Liver (tissue), 8 donors: ENCODE measurements at regions not wholly inside any gene's neighbourhood (a gene's known extent, or its start where the extent isn't known, plus 50 kb on each side); places are given as distances from the start of the nearest gene placed in this dataset.

Source experiments
- DNase-seq: peaks from one replicate; pipeline ENCODE4 v3.0.0-alpha.2; 2017; ENCODE audit warnings: low spot score
- H3K27ac ChIP-seq, 2 donors: one replicate each; pipeline ENCODE4 v1.7.0; 2013; ENCODE audit warnings: inconsistent platforms in 2 of 2, low read length in 2 of 2, control low read depth in 1 of 2, low read depth in 1 of 2, mild to moderate bottlenecking in 1 of 2
- H3K27me3 ChIP-seq, 4 donors: one replicate each; pipeline versions ENCODE4 v1.6.1 to v1.7.0; 2013; ENCODE audit warnings: low read length in 3 of 4, inconsistent platforms in 1 of 4, mild to moderate bottlenecking in 1 of 4, moderate library complexity in 1 of 4; ENCODE audit not compliant: control insufficient read depth in 4 of 4, insufficient read depth in 4 of 4
- H3K36me3 ChIP-seq, 4 donors: one replicate each; pipeline versions ENCODE4 v1.6.1 to v1.7.0; 2013; ENCODE audit warnings: low read length in 3 of 4, mild to moderate bottlenecking in 3 of 4, low read depth in 1 of 4, moderate library complexity in 1 of 4; ENCODE audit not compliant: control insufficient read depth in 4 of 4, insufficient read depth in 3 of 4
- H3K4me1 ChIP-seq, 4 donors: one replicate each; pipeline versions ENCODE4 v1.6.1 to v1.7.0; 2013; ENCODE audit warnings: low read length in 3 of 4, mild to moderate bottlenecking in 3 of 4, moderate library complexity in 1 of 4; ENCODE audit not compliant: control insufficient read depth in 4 of 4, insufficient read depth in 4 of 4
- H3K4me3 ChIP-seq, 3 donors: one replicate each; pipeline versions ENCODE4 v1.6.1 to v1.7.0; 2013; ENCODE audit warnings: low read length in 3 of 3, control low read depth in 1 of 3, low read depth in 1 of 3, mild to moderate bottlenecking in 1 of 3
- H3K9ac ChIP-seq, 2 donors: one replicate each; pipeline ENCODE4 v1.7.0; 2013; ENCODE audit warnings: low read length in 2 of 2, mild to moderate bottlenecking in 2 of 2, moderate library complexity in 2 of 2, control low read depth in 1 of 2, low read depth in 1 of 2
- H3K9me3 ChIP-seq, 4 donors: one replicate each; pipeline versions ENCODE4 v1.6.1 to v1.7.0; 2013; ENCODE audit warnings: low read length in 3 of 4; ENCODE audit not compliant: control insufficient read depth in 4 of 4
- ATF3 ChIP-seq: IDR thresholded peaks from 2 replicates; pipeline ENCODE4 v1.6.1; 2016; ENCODE audit warnings: antibody characterized with exemption
- CTCF ChIP-seq: fragments of 150-350 bp; IDR thresholded peaks from 2 replicates; pipeline ENCODE4 v1.5.1; 2017; ENCODE audit warnings: improper control_type of control experiment, low read depth, low read length; ENCODE audit not compliant: missing input control
- EGR1 ChIP-seq, 2 donors: IDR thresholded peaks; 2 replicates each; pipeline ENCODE4 v1.6.1; 2016 to 2018; ENCODE audit warnings: antibody characterized with exemption in 2 of 2, low read depth in 2 of 2
- FOXA1 ChIP-seq: IDR thresholded peaks from 2 replicates; pipeline ENCODE4 v1.6.1; 2016; ENCODE audit warnings: antibody characterized with exemption
- FOXA2 ChIP-seq: IDR thresholded peaks from 2 replicates; pipeline ENCODE4 v1.6.1; 2016; ENCODE audit warnings: antibody characterized with exemption
- GABPA ChIP-seq, 2 donors: IDR thresholded peaks in 1 of 2; conservative IDR thresholded peaks in 1 of 2; 2 replicates each; pipeline ENCODE4 v1.6.1; 2016; ENCODE audit warnings: antibody characterized with exemption in 2 of 2, mild to moderate bottlenecking in 1 of 2, moderate library complexity in 1 of 2
- HNF4A ChIP-seq, 2 donors: conservative IDR thresholded peaks; 2 replicates each; pipeline ENCODE4 v1.6.1; 2016; ENCODE audit warnings: antibody characterized with exemption in 2 of 2, mild to moderate bottlenecking in 2 of 2
- HNF4G ChIP-seq: IDR thresholded peaks from 2 replicates; pipeline ENCODE4 v1.6.1; 2016; ENCODE audit warnings: antibody characterized with exemption
- MAX ChIP-seq: IDR thresholded peaks from 2 replicates; pipeline ENCODE4 v1.6.1; 2016; ENCODE audit warnings: antibody characterized with exemption
- NR2F2 ChIP-seq: IDR thresholded peaks from 2 replicates; pipeline ENCODE4 v1.6.1; 2016; ENCODE audit warnings: antibody characterized with exemption
- RAD21 ChIP-seq, 2 donors: IDR thresholded peaks; 2 replicates each; pipeline ENCODE4 v1.6.1; 2016; ENCODE audit warnings: antibody characterized with exemption in 2 of 2, mild to moderate bottlenecking in 2 of 2
- RXRA ChIP-seq, 2 donors: IDR thresholded peaks; 2 replicates each; pipeline ENCODE4 v1.6.1; 2017 to 2018; ENCODE audit warnings: antibody characterized with exemption in 2 of 2, mild to moderate bottlenecking in 1 of 2
- SP1 ChIP-seq: IDR thresholded peaks from 2 replicates; pipeline ENCODE4 v1.6.1; 2018; ENCODE audit warnings: antibody characterized with exemption, mild to moderate bottlenecking
- ZBTB33 ChIP-seq: IDR thresholded peaks from 2 replicates; pipeline ENCODE4 v1.6.1; 2016; ENCODE audit warnings: antibody characterized with exemption
- whole genome bisulfite sequencing: extraction: QIAGEN DNeasy Blood & Tissue Kit; methylation state at CpG from one replicate; pipeline ENCODE4 v1.1.7; 2013; 5-methylcytosine and 5-hydroxymethylcytosine counted together
- donor health status: healthy.
- donor health status: healthy.
- donor health status: healthy.
- donor health status: healthy.
- donor health status: healthy.

- no peak overlapping the region for H3K4me3 ChIP-seq
- H3K9me3 ChIP-seq, result peaks cover 0 to 1% (median 0%) of the 10 kb centered on the region in 4 donors
- H3K27me3 ChIP-seq, result no peaks in the 10 kb centered on the region
- no peak for DNase-seq
- no peak overlapping the region for H3K27ac ChIP-seq
- TF ChIP-seq GABPA (IDR thresholded peaks at IDR 0.05 in 1 of 2, conservative IDR thresholded peaks at IDR 0.05 in 1 of 2) (no peak), NR2F2 (no peak), RXRA (IDR thresholded peaks at IDR 0.05) (peak; percentile 15 to 35), ATF3 (no peak), SP1 (peak; percentile 49), FOXA2 (peak; percentile 78), HNF4G (peak; percentile 64), HNF4A (conservative IDR thresholded peaks at IDR 0.05) (peak; percentile 79 to 83), RAD21 (IDR thresholded peaks at IDR 0.05) (peak; percentile 27 to 37)
- H3K9ac ChIP-seq, result no peak overlapping the region
- H3K36me3 ChIP-seq, result no peaks in the 10 kb centered on the region
- H3K4me1 ChIP-seq, result peaks cover 0 to 15% (median 5%) of the 10 kb centered on the region in 4 donors
- WGBS, result 51% methylated on average over 2 of the region's 2 CpGs
Observed at GRCh38 chr9:18018661-18019060, 439.8 kb downstream of the SH3GL2 start.

GRCh38 chr9:18020121-18020745, 441.4 kb downstream of the SH3GL2 start:
- H3K9me3 ChIP-seq, result peaks cover 0 to 1% (median 0%) of the 10 kb centered on the region in 4 donors
- no peak overlapping the region for H3K9ac ChIP-seq
- WGBS, result 83% methylated on average over 6 of the region's 6 CpGs
- H3K4me3 ChIP-seq, result no peak overlapping the region
- TF ChIP-seq FOXA2 (no peak), RXRA (IDR thresholded peaks at IDR 0.05) (no peak), CTCF (no peak), ATF3 (no peak), NR2F2 (no peak), MAX (no peak), EGR1 (IDR thresholded peaks at IDR 0.05; ENCODE audit: low read depth in 2 of 2) (no peak), SP1 (no peak), ZBTB33 (no peak)
- H3K27me3 ChIP-seq, result no peaks in the 10 kb centered on the region
- H3K36me3 ChIP-seq, result no peaks in the 10 kb centered on the region
- H3K27ac ChIP-seq, result no peak overlapping the region
- H3K4me1 ChIP-seq, result peaks cover 0 to 15% (median 5%) of the 10 kb centered on the region in 4 donors
- no peak for DNase-seq

GRCh38 chr9:18022642-18023041, 443.8 kb downstream of the SH3GL2 start:
- Histone ChIP-seq H3K27me3 (no peaks in the 10 kb centered on the region), H3K27ac (no peak overlapping the region), H3K4me1 (peaks cover 0 to 15% (median 5%) of the 10 kb centered on the region in 4 donors), H3K36me3 (no peaks in the 10 kb centered on the region), H3K4me3 (no peak overlapping the region), H3K9me3 (no peaks in the 10 kb centered on the region), H3K9ac (no peak overlapping the region)
- DNase-seq, result no peak
- WGBS, result 50% methylated on average over 2 of the region's 2 CpGs
- no peak for TF ChIP-seq NR2F2
- no peak for TF ChIP-seq ZBTB33
- no peak for TF ChIP-seq CTCF
- TF ChIP-seq FOXA1, result no peak
